ENCODE measurements at regions not wholly inside any gene's neighbourhood (a gene's known extent, or its start where the extent isn't known, plus 50 kb on each side); places are given as distances from the start of the nearest gene placed in this dataset.

DNA sequence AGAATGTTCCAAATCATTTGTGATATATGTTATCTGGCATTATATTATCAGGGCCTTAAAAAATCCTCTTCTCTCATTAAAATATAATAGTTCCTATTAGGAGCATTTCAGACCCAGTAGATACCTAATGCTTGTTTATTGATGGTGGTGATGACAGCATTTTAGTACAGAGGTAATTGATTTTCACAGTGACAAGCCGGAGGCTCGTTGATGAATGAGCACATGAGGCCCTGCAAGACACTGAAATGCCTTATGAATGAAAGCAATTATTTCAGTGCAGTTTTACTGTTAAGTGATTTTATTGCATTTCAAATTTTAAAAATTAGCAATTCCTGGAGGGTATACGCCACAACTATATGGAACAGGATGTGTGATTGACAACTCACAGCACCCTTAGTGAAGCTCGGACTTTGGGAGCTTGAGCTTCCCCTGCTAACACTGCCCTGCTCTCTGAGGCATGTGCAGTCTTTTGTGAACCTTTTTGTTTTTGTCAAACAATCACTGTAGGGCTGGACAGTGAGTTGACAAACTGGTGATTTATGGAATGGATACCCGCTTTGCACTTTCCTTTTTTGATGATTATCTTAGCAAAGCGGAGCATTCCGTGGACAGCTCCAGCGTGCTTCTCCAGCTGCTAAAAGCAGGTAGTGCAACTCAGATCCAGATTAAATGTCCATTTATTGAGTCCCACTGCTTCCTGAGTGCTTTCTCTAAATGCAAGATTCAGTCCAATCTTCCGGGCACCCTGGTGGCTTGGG lies 187.0 kb upstream of the ATP10A start:
- RAD21 ChIA-PET (ENCODE audit: low non-redundant PET in 1 of 2, low total read pairs in 2 of 2, uncharacterized antibody in 2 of 2, unreplicated experiment in 2 of 2) = no interaction called here
- H4K20me1 ChIP-seq (ENCODE audit: insufficient read depth) = no peaks in the 10 kb centered on the region
- H3K27ac ChIP-seq (ENCODE audit: low read depth, low read length) = no peak overlapping the region
- peaks cover 5 to 37% of the 10 kb centered on the region in 2 experiments; a peak in 2 of 4 replicates for H3K9me3 ChIP-seq (ENCODE audit: control insufficient read depth in 1 of 2, insufficient read depth in 1 of 2, low read depth in 1 of 2, low read length in 2 of 2)
- DNase-seq (ENCODE audit: low read depth, low spot score) (no peak), ATAC-seq (no peak)
- H3K4me1 ChIP-seq (ENCODE audit: control insufficient read depth in 1 of 2, insufficient read depth in 2 of 2, low read length in 2 of 2) = no peaks in the 10 kb centered on the region
- H3K9me2 ChIP-seq (ENCODE audit: insufficient read depth) = no peaks in the 10 kb centered on the region
- H3K27me3 ChIP-seq (ENCODE audit: insufficient read depth, low read length) = no peaks in the 10 kb centered on the region
- H3K79me2 ChIP-seq (ENCODE audit: insufficient read depth, low read length) = no peaks in the 10 kb centered on the region
- H3K36me3 ChIP-seq (ENCODE audit: control insufficient read depth in 1 of 2, insufficient read depth in 2 of 2, low read length in 2 of 2) = no peaks in the 10 kb centered on the region
- CTCF ChIA-PET = no interaction called here
- no peak overlapping the region for H3K4me3 ChIP-seq (replicated peaks in 1 of 2; ENCODE audit: low read depth in 1 of 2, low read length in 2 of 2)
- H2AFZ ChIP-seq (ENCODE audit: low read depth, low read length, poor library complexity, severe bottlenecking) = no peak overlapping the region
- TF ChIP-seq, protein P1, sequence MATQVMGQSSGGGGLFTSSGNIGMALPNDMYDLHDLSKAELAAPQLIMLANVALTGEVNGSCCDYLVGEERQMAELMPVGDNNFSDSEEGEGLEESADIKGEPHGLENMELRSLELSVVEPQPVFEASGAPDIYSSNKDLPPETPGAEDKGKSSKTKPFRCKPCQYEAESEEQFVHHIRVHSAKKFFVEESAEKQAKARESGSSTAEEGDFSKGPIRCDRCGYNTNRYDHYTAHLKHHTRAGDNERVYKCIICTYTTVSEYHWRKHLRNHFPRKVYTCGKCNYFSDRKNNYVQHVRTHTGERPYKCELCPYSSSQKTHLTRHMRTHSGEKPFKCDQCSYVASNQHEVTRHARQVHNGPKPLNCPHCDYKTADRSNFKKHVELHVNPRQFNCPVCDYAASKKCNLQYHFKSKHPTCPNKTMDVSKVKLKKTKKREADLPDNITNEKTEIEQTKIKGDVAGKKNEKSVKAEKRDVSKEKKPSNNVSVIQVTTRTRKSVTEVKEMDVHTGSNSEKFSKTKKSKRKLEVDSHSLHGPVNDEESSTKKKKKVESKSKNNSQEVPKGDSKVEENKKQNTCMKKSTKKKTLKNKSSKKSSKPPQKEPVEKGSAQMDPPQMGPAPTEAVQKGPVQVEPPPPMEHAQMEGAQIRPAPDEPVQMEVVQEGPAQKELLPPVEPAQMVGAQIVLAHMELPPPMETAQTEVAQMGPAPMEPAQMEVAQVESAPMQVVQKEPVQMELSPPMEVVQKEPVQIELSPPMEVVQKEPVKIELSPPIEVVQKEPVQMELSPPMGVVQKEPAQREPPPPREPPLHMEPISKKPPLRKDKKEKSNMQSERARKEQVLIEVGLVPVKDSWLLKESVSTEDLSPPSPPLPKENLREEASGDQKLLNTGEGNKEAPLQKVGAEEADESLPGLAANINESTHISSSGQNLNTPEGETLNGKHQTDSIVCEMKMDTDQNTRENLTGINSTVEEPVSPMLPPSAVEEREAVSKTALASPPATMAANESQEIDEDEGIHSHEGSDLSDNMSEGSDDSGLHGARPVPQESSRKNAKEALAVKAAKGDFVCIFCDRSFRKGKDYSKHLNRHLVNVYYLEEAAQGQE (IDR thresholded peaks at IDR 0.05; ENCODE audit: low read depth) = no peak
- TF ChIP-seq, protein P2, sequence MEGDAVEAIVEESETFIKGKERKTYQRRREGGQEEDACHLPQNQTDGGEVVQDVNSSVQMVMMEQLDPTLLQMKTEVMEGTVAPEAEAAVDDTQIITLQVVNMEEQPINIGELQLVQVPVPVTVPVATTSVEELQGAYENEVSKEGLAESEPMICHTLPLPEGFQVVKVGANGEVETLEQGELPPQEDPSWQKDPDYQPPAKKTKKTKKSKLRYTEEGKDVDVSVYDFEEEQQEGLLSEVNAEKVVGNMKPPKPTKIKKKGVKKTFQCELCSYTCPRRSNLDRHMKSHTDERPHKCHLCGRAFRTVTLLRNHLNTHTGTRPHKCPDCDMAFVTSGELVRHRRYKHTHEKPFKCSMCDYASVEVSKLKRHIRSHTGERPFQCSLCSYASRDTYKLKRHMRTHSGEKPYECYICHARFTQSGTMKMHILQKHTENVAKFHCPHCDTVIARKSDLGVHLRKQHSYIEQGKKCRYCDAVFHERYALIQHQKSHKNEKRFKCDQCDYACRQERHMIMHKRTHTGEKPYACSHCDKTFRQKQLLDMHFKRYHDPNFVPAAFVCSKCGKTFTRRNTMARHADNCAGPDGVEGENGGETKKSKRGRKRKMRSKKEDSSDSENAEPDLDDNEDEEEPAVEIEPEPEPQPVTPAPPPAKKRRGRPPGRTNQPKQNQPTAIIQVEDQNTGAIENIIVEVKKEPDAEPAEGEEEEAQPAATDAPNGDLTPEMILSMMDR (IDR thresholded peaks at IDR 0.05 in 2 of 3, conservative IDR thresholded peaks at IDR 0.05 in 1 of 3; ENCODE audit: borderline replicate concordance in 1 of 3, insufficient read depth in 1 of 3, low read depth in 2 of 3, low read length in 2 of 3) = no peak
- no peak for TF ChIP-seq EZH2 (IDR thresholded peaks at IDR 0.05)
- TF ChIP-seq ELF1 (IDR thresholded peaks at IDR 0.05; ENCODE audit: borderline replicate concordance, low read depth) = no peak
- no peak for TF ChIP-seq TCF7L2 (IDR thresholded peaks at IDR 0.05; ENCODE audit: borderline replicate concordance, extremely low read depth, insufficient read depth, insufficient read length)
- TF ChIP-seq SIN3A (IDR thresholded peaks at IDR 0.05; ENCODE audit: low read depth) = no peak
- TF ChIP-seq POLR2A (IDR thresholded peaks at IDR 0.05; ENCODE audit: borderline replicate concordance, extremely low read depth, insufficient read depth, insufficient read length) = no peak
- POLR2A ChIA-PET = no interaction called here
- intact Hi-C loops (cut with micrococcal nuclease) = no loop called here
- no peak overlapping the region for H3K4me2 ChIP-seq (ENCODE audit: low read length)
- no peak overlapping the region for H3K9ac ChIP-seq (ENCODE audit: low read length)
- BruUV-seq (replicated peaks) = no TSS peak
